Right hindlimb (tissue), 1 donor: ENCODE measurements at regions not wholly inside any gene's neighbourhood (a gene's known extent, or its start where the extent isn't known, plus 50 kb on each side); places are given as distances from the start of the nearest gene placed in this dataset.

Experiments used
- DNase-seq: peaks from one replicate; pipeline ENCODE4 v3.0.0-alpha.2; 2018

DNA sequence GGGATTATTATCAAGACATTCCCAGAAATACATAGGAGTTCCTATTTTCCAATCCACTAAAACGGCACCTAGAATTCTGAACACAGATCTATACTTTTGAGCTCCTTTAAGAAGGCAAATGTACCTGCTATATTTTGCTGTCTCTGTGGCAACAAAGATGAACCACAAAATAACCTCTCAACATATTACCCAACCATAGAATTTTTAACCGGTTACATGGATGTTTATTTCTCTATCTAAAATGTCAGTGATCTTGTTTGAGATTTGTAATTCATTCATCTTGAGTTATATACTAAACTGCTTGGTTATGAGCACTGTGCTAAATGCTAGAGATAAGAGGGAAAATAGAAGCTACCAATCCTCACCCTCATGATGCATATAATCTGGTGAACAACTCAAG is 117.5 kb upstream of the HMGCLL1 start:
- no peak for DNase-seq

- no peak for DNase-seq
Measured at GRCh38 chr6:55696041-55696440, 117.0 kb upstream of the HMGCLL1 start.

- DNase-seq: no peak
Measured at GRCh38 chr6:55694759-55695158, 115.8 kb upstream of the HMGCLL1 start.

GRCh38 chr6:55694148-55694547 is 115.2 kb upstream of the HMGCLL1 start:
- peak; percentile 37 for DNase-seq

GRCh38 chr6:55679503-55679902 is 100.5 kb upstream of the HMGCLL1 start:
- no peak for DNase-seq

DNA sequence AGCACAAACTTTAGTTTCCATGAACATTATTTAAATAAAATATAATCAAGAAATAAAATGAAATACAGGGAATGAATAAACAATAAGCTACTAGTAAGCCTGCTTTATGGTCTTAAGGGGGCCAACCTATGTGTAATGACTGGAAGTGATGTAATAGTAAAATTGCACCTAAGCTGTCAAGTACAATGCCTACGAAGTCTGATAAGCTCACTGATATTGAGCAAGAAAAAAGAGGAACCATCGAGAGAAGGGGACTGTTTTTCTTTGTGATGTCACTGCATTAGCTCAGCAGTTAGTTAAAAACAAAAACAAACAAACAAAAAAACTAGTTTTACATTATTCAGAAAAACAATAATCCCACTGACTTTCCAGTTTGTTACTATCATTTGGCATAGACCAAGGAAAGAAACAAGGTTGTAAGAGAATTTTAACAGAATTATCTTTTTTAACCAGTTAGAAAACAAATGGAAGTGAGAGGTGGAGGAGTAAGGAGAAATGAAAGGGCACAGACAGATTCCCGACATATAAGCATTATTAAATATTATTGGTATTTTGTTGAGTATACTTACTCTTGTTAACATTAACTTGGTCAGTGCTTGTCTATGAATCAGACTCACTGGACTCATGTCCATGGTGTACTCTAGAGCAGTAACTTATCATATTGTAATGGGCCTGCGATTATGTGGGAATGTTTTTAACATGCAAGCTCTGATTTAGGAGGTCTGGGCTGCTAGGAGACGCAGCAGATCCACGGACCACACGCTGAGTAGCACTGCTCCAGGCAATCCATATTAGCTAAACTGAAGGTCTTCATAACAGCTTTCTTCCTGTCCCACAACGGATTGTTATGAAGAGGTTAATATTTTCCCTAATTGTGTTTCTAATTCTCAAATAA is 99.6 kb upstream of the HMGCLL1 start:
- DNase-seq: no peak

GRCh38 chr6:55676736-55677135 is 97.7 kb upstream of the HMGCLL1 start:
- no peak for DNase-seq

- DNase-seq: no peak
Measured at GRCh38 chr6:55675941-55676340, 96.9 kb upstream of the HMGCLL1 start.

DNA sequence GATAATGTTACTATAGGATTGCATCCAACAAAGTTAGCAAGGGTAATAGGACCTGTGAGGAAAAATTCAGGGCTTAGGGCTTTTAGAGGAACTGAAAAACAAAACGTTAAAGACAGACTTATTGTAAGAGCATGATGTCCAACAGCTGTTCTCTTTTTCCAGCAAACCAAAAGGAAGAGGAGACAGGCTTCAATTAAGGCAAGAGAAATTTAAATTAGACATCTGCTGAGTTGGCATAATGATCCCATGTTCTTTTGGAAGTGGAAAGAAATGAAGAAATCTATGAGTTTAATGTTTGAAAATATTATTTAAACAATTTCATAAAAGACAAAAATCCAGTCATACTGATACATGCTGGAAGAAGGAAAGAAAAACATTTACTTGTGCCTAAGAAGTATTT is 95.7 kb upstream of the HMGCLL1 start:
- no peak for DNase-seq

- no peak for DNase-seq
Measured at GRCh38 chr6:55670850-55671413, 91.9 kb upstream of the HMGCLL1 start.

GRCh38 chr6:55669028-55669427 is 90.0 kb upstream of the HMGCLL1 start:
- no peak for DNase-seq

GRCh38 chr6:55668591-55668990 is 89.6 kb upstream of the HMGCLL1 start:
- DNase-seq: peak; percentile 38

DNA sequence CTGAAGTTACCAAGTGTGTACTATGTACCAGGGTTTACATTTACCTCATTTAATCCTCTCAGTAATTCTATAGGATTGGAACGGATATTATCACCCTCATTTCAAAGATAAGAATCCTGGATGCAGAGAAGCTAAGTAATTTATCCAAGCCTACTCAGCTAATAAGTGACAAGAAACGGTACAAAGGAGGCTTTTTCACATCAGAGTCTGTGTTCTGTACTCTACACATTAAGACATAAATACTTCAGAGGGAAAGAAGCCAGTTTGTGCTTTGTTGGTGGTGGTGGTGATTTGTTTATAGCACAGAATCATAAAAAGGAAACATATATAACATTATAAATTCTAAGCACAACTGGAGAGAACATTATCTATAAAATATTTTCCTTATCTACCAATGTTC is 88.3 kb upstream of the HMGCLL1 start:
- DNase-seq: no peak

GRCh38 chr6:55666606-55667225 is 87.7 kb upstream of the HMGCLL1 start:
- DNase-seq: peak; percentile 29

- no peak for DNase-seq
Measured at GRCh38 chr6:55666037-55666436, 87.0 kb upstream of the HMGCLL1 start.

- peak; percentile 47 for DNase-seq
Measured at GRCh38 chr6:55664591-55665587, 85.9 kb upstream of the HMGCLL1 start.

DNA sequence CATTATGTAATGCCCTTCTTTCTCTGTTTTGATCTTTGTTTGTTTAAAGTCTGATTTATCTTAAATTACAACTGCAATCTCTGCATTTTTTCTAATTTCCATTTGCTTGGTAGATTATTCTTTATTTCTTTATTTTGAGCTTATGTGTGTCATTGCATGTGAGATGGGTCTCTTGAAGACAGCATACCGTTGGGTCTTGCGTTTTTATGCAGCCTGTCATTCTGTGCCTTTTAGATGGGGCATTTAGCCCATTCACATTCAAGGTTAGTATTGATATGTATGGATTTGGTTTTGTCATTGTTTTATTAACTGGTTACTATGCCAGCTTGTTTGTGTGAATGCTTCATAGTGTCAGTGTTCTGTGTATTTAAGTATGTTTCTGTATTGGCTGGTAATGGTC is 84.9 kb upstream of the HMGCLL1 start:
- DNase-seq: no peak

- DNase-seq: no peak
Measured at GRCh38 chr6:55659304-55659703, 80.3 kb upstream of the HMGCLL1 start.

DNA sequence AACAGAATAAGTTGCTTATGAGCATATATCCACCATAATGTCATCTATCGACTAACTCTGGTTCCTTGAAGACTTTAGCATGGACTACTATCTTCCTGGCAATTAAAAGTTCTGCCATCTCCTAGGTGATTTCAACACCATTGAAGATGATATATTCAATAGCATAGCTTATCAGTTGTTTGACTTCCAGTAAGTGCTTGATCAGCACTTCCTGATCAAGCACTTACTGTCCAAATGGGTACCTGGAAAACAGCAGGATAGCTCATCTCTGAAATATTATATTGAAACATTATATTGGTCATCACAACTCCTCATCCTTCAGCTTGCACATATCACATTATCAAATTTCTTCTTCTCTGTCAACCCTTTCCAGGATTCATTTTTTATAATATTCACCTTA is 75.5 kb upstream of the HMGCLL1 start:
- DNase-seq: no peak

DNA sequence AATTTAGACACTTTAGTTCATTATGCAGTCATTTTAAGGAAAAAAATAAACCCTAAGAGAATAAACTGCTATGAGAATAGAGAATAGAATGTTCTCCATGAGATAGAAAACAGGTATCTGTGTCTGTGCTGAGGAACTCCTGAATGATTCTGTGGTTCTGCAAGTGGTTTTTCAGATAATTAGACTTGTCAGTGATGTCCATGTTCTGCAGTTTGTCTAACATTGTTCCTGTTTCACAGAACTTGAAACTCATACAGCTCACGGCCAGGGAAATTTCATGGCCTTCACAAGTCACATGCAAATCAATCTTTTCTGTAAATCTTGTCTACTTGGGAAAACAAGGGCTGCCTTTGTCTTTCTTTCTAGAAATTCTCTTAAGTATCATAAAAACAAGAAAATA is 73.4 kb upstream of the HMGCLL1 start:
- DNase-seq: no peak

DNA sequence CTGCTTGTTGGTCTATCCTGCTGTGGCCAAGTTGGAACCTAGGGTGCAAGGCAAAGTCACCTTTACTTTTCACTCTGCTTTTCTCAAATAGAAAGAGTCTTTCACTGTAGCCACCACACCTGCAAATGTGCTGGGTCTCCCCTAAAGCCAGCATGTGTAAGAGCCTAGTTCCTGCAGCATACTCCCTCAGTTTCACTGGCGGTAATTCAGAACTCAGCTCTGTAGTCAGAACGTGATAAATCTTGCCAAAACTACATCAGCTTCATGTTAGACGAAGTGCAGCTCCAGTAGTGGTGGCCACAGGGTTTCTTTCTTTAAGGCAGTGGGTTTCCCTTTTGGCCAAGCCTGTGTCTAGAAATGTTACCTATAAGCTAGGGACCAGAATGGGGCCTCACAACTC is 72.0 kb upstream of the HMGCLL1 start:
- no peak for DNase-seq

DNA sequence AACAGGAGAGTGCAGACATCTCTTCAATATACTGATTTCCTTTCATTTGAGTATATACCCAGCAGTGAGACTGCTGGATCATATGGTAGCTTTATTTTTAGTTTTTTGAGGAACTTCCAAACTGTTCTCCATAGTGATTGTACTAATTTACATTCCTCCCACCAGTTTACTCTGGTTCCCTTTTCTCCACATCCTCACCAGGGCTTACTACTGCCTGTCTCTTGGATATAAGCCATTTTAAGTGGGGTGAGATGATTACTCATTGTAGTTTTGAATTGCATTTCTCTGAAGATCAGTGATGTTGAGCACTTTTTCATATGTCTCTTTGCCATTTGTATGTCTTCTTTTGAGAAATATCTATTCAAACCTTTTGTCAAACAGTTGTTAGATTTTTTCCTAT is 64.9 kb upstream of the HMGCLL1 start:
- no peak for DNase-seq

- DNase-seq: no peak
Measured at GRCh38 chr6:55642366-55642765, 63.4 kb upstream of the HMGCLL1 start.
